Breast epithelium (tissue), 4 donors: ENCODE measurements at regions not wholly inside any gene's neighbourhood (a gene's known extent, or its start where the extent isn't known, plus 50 kb on each side); places are given as distances from the start of the nearest gene placed in this dataset.
A peak's percentile ranks its signal among the peaks of the same experiment; 100 is the strongest.
"Not testable (repeated sequence)": the region's sequence is repeated elsewhere in the genome, so short reads cannot be mapped to it uniquely, and the experiment has no call there.

Experiments used
- DNase-seq, 2 donors: peaks; one replicate each; pipeline ENCODE4 v3.0.0-alpha.2; 2019; ENCODE audit warnings: low spot score in 2 of 2
- H3K27ac ChIP-seq, 2 donors: fragments of 200-600 bp; sonication (generic) in 1 of 2; one replicate each; pipeline ENCODE4 v1.5.1; 2016 to 2019; ENCODE audit warnings: mild to moderate bottlenecking in 1 of 2
- H3K27me3 ChIP-seq, 2 donors: fragments of 200-600 bp; sonication (generic) in 1 of 2; one replicate each; pipeline versions ENCODE4 v1.5.1 to v1.6.0; 2017 to 2019; ENCODE audit warnings: control low read depth in 1 of 2, mild to moderate bottlenecking in 1 of 2
- H3K36me3 ChIP-seq: fragments of 200-600 bp; one replicate; pipeline ENCODE4 v1.5.1; 2019
- H3K4me1 ChIP-seq, 2 donors: fragments of 200-600 bp; sonication (generic); one replicate each; pipeline ENCODE4 v1.5.1; 2016 to 2019; ENCODE audit warnings: control low read depth in 1 of 2
- H3K4me3 ChIP-seq, 3 donors: fragments of 200-600 bp; sonication (generic); 1 replicate in 2 of 3; 2 replicates in 1 of 3; pipeline ENCODE4 v1.5.1; 2016 to 2019; ENCODE audit warnings: mild to moderate bottlenecking in 3 of 3, moderate library complexity in 2 of 3
- H3K9me3 ChIP-seq, 2 donors: fragments of 200-600 bp; sonication (generic) in 1 of 2; one replicate each; pipeline ENCODE4 v1.5.1; 2016 to 2019; ENCODE audit warnings: control low read depth in 1 of 2
- intact Hi-C: fragments of 100-400 bp; cut with DNase I; formaldehyde crosslinking; loops from one replicate; pipeline ENCODE4 v1.15.1; 2023; ENCODE audit warnings: low total_unique reads

GRCh38 chr14:19052977-19053376, 85.7 kb downstream of the POTEM start:
- intact Hi-C loops, H3K4me1 ChIP-seq, H3K27me3 ChIP-seq, H3K36me3 ChIP-seq, H3K27ac ChIP-seq, H3K9me3 ChIP-seq, DNase-seq, H3K4me3 ChIP-seq: not testable (repeated sequence)

GRCh38 chr14:19053426-19054050, 86.3 kb downstream of the POTEM start:
- H3K4me3 ChIP-seq, DNase-seq, H3K27ac ChIP-seq, H3K36me3 ChIP-seq, H3K27me3 ChIP-seq, H3K9me3 ChIP-seq, H3K4me1 ChIP-seq, intact Hi-C loops: not testable (repeated sequence)

GRCh38 chr14:19054108-19054721, 87.0 kb downstream of the POTEM start:
- H3K9me3 ChIP-seq, H3K27me3 ChIP-seq, H3K4me3 ChIP-seq, intact Hi-C loops, DNase-seq, H3K27ac ChIP-seq, H3K36me3 ChIP-seq, H3K4me1 ChIP-seq: not testable (repeated sequence)

- H3K27ac ChIP-seq, H3K4me3 ChIP-seq, H3K27me3 ChIP-seq, DNase-seq, H3K4me1 ChIP-seq, H3K9me3 ChIP-seq, intact Hi-C loops, H3K36me3 ChIP-seq: not testable (repeated sequence)
Measured at GRCh38 chr14:19054934-19055333, 87.7 kb downstream of the POTEM start.

GRCh38 chr14:19059066-19059465, 91.8 kb downstream of the POTEM start:
- H3K4me3 ChIP-seq: not testable (repeated sequence)
- peak in 1 of 2 donors; percentile 33 for DNase-seq

GRCh38 chr14:19061689-19062450, 94.6 kb downstream of the POTEM start:
- intact Hi-C loops, H3K27ac ChIP-seq, H3K27me3 ChIP-seq, H3K4me1 ChIP-seq, H3K9me3 ChIP-seq, DNase-seq, H3K36me3 ChIP-seq, H3K4me3 ChIP-seq: not testable (repeated sequence)

More at GRCh38 chr14:19059066-19059465, 91.8 kb downstream of the POTEM start:
- intact Hi-C loops, H3K27ac ChIP-seq, H3K9me3 ChIP-seq, H3K4me1 ChIP-seq, H3K36me3 ChIP-seq, H3K27me3 ChIP-seq: not testable (repeated sequence)

- H3K36me3 ChIP-seq, intact Hi-C loops, DNase-seq, H3K4me3 ChIP-seq, H3K27ac ChIP-seq, H3K4me1 ChIP-seq, H3K27me3 ChIP-seq, H3K9me3 ChIP-seq: not testable (repeated sequence)
Measured at GRCh38 chr14:19068957-19069356, 101.7 kb downstream of the POTEM start.

GRCh38 chr14:19072518-19072917, 105.3 kb downstream of the POTEM start:
- H3K4me1 ChIP-seq, H3K4me3 ChIP-seq, H3K27ac ChIP-seq, H3K36me3 ChIP-seq, DNase-seq, intact Hi-C loops, H3K9me3 ChIP-seq, H3K27me3 ChIP-seq: not testable (repeated sequence)

GRCh38 chr14:19088632-19089031, 121.4 kb downstream of the POTEM start:
- H3K27me3 ChIP-seq, H3K4me3 ChIP-seq, H3K27ac ChIP-seq, intact Hi-C loops, H3K9me3 ChIP-seq, H3K4me1 ChIP-seq, DNase-seq, H3K36me3 ChIP-seq: not testable (repeated sequence)

GRCh38 chr14:19093227-19093626, 126.0 kb downstream of the POTEM start:
- H3K27ac ChIP-seq, H3K4me1 ChIP-seq, DNase-seq, H3K36me3 ChIP-seq, intact Hi-C loops, H3K4me3 ChIP-seq, H3K9me3 ChIP-seq, H3K27me3 ChIP-seq: not testable (repeated sequence)

GRCh38 chr14:19094731-19095130, 127.5 kb downstream of the POTEM start:
- DNase-seq, H3K9me3 ChIP-seq, H3K27me3 ChIP-seq, H3K4me3 ChIP-seq, intact Hi-C loops, H3K36me3 ChIP-seq, H3K4me1 ChIP-seq, H3K27ac ChIP-seq: not testable (repeated sequence)

GRCh38 chr14:19095167-19095566, 127.9 kb downstream of the POTEM start:
- H3K9me3 ChIP-seq, H3K27ac ChIP-seq, H3K27me3 ChIP-seq, DNase-seq, H3K4me1 ChIP-seq, H3K4me3 ChIP-seq, intact Hi-C loops, H3K36me3 ChIP-seq: not testable (repeated sequence)

- intact Hi-C loops, DNase-seq, H3K36me3 ChIP-seq, H3K27me3 ChIP-seq, H3K9me3 ChIP-seq, H3K4me1 ChIP-seq, H3K27ac ChIP-seq, H3K4me3 ChIP-seq: not testable (repeated sequence)
Measured at GRCh38 chr14:19096467-19096866, 129.2 kb downstream of the POTEM start.
